H1 (cell line): ENCODE measurements at regions not wholly inside any gene's neighbourhood (a gene's known extent, or its start where the extent isn't known, plus 50 kb on each side); places are given as distances from the start of the nearest gene placed in this dataset.

Source experiments
- CTCF ChIA-PET: fragments of 300-600 bp; sonication (Branson Sonifier 250); formaldehyde crosslinking; loops from one replicate; lab custom pipeline; 2021; ENCODE audit not compliant: partially characterized antibody; lab: Charles Lee
- POLR2A ChIA-PET: fragments of 300-600 bp; sonication (Branson Sonifier 250); formaldehyde crosslinking; loops from one replicate; lab custom pipeline; 2021; ENCODE audit warnings: inconsistent platforms; ENCODE audit not compliant: partially characterized antibody; lab: Charles Lee
- DNase-seq, 2 experiments: peaks; one replicate each; pipeline versions ENCODE4 v3.0.0 to v3.0.0-alpha.2; 2010 to 2022; ENCODE audit warnings: low spot score in 2 of 2, low read depth in 1 of 2, mixed read lengths in 1 of 2
- FAIRE-seq: peaks from 2 replicates; lab custom pipeline; 2011; peaks lifted over from hg19 to GRCh38; lab: Jason Lieb, UNC
- H2AFZ ChIP-seq: 2 replicates; pipeline ENCODE4 v1.8.1; 2012; ENCODE audit warnings: low read length, inconsistent platforms
- H2AK5ac ChIP-seq: 2 replicates; pipeline ENCODE4 v1.6.1; 2013; ENCODE audit warnings: low read depth, low read length
- H2BK120ac ChIP-seq: replicated peaks from 2 replicates; pipeline ENCODE3; 2013; ENCODE audit warnings: low read depth, low read length, inconsistent platforms
- H2BK12ac ChIP-seq: 2 replicates; pipeline ENCODE4 v1.6.1; 2013; ENCODE audit warnings: low read depth, low read length
- H2BK15ac ChIP-seq: 2 replicates; pipeline ENCODE4 v1.6.1; 2013; ENCODE audit warnings: low read length
- H2BK20ac ChIP-seq: 2 replicates; pipeline ENCODE4 v1.6.1; 2013; ENCODE audit warnings: low read length
- H2BK5ac ChIP-seq: 2 replicates; pipeline ENCODE4 v1.6.1; 2013; ENCODE audit warnings: low read depth, low read length
- H3K14ac ChIP-seq: 2 replicates; pipeline ENCODE4 v1.6.1; 2013; ENCODE audit warnings: inconsistent platforms; ENCODE audit not compliant: insufficient read length
- H3K18ac ChIP-seq: 2 replicates; pipeline ENCODE4 v1.6.1; 2013; ENCODE audit warnings: low read length; ENCODE audit errors: extremely low read depth
- H3K23ac ChIP-seq: 2 replicates; pipeline ENCODE4 v1.6.1; 2013; ENCODE audit warnings: inconsistent platforms; ENCODE audit not compliant: insufficient read length
- H3K23me2 ChIP-seq: 2 replicates; pipeline ENCODE4 v1.6.1; 2013; ENCODE audit warnings: low read depth, low read length
- H3K27ac ChIP-seq: 2 replicates; pipeline ENCODE4 v1.6.1; 2011; ENCODE audit warnings: low read depth, low read length, inconsistent platforms
- H3K27me3 ChIP-seq, 4 experiments: replicated peaks in 1 of 4; 1 replicate in 1 of 4; 2 replicates in 3 of 4; pipeline versions ENCODE4 v1.6.1 to v1.8.1; 2011 to 2013; ENCODE audit warnings: low read length in 3 of 4, mild to moderate bottlenecking in 3 of 4, inconsistent platforms in 2 of 4, mixed read lengths in 2 of 4, moderate library complexity in 1 of 4; ENCODE audit not compliant: control insufficient read depth in 3 of 4, insufficient read depth in 3 of 4; ENCODE audit errors: extremely low read depth in 1 of 4
- H3K36me3 ChIP-seq, 4 experiments: 2 replicates each; pipeline versions ENCODE4 v1.6.1 to v1.8.1; 2011 to 2013; ENCODE audit warnings: mild to moderate bottlenecking in 4 of 4, low read length in 3 of 4, moderate library complexity in 2 of 4, control low read depth in 1 of 4, inconsistent platforms in 1 of 4; ENCODE audit not compliant: insufficient read depth in 4 of 4, control insufficient read depth in 2 of 4
- H3K4ac ChIP-seq: replicated peaks from 2 replicates; pipeline ENCODE3; 2013; ENCODE audit warnings: low read length, low read depth, mixed read lengths, inconsistent platforms; ENCODE audit not compliant: insufficient read length
- H3K4me1 ChIP-seq, 4 experiments: replicated peaks in 1 of 4; 1 replicate in 1 of 4; 2 replicates in 3 of 4; pipeline versions ENCODE4 v1.6.1 to v1.8.1; 2011 to 2013; ENCODE audit warnings: low read length in 3 of 4, inconsistent platforms in 2 of 4, mixed read lengths in 1 of 4; ENCODE audit not compliant: insufficient read depth in 4 of 4, control insufficient read depth in 3 of 4
- H3K4me2 ChIP-seq, 2 experiments: 2 replicates each; pipeline versions ENCODE4 v1.6.1 to v1.8.1; 2011 to 2013; ENCODE audit warnings: low read depth in 2 of 2, low read length in 2 of 2, control low read depth in 1 of 2, inconsistent platforms in 1 of 2, mild to moderate bottlenecking in 1 of 2; ENCODE audit not compliant: insufficient read depth in 1 of 2
- H3K4me3 ChIP-seq, 4 experiments: fragments of 200-600, 300-600 bp in 1 of 4; sonication (generic), shearing (Covaris generic), sonication (Bioruptor Twin) in 1 of 4; 2 replicates each; pipeline versions ENCODE4 v1.5.1 to v1.8.1; 2011 to 2016; ENCODE audit warnings: low read length in 4 of 4, low read depth in 3 of 4, control low read depth in 2 of 4, inconsistent platforms in 2 of 4, mild to moderate bottlenecking in 2 of 4, mixed read lengths in 1 of 4, moderate library complexity in 1 of 4; ENCODE audit not compliant: insufficient read depth in 2 of 4; ENCODE audit errors: extremely low read depth in 1 of 4
- H3K56ac ChIP-seq: replicated peaks from 2 replicates; pipeline ENCODE3; 2013; ENCODE audit warnings: low read depth, mild to moderate bottlenecking, mixed read lengths, low read length, inconsistent platforms; ENCODE audit not compliant: insufficient read length
- H3K79me1 ChIP-seq: 2 replicates; pipeline ENCODE4 v1.6.1; 2013; ENCODE audit warnings: low read depth, low read length, control low read depth
- H3K79me2 ChIP-seq, 2 experiments: 2 replicates each; pipeline versions ENCODE4 v1.6.1 to v1.8.1; 2012 to 2013; ENCODE audit warnings: low read length in 2 of 2, mild to moderate bottlenecking in 2 of 2, inconsistent platforms in 1 of 2; ENCODE audit not compliant: insufficient read depth in 2 of 2, control insufficient read depth in 1 of 2
- H3K9ac ChIP-seq, 4 experiments: replicated peaks in 1 of 4; 1 replicate in 1 of 4; 2 replicates in 3 of 4; pipeline versions ENCODE4 v1.6.1 to v1.8.1; 2011 to 2013; ENCODE audit warnings: low read depth in 3 of 4, low read length in 3 of 4, control low read depth in 2 of 4, mild to moderate bottlenecking in 2 of 4, moderate library complexity in 2 of 4, inconsistent platforms in 1 of 4; ENCODE audit errors: extremely low read depth in 1 of 4
- H3K9me3 ChIP-seq, 2 experiments: 2 replicates each; pipeline versions ENCODE4 v1.6.1 to v1.8.1; 2012 to 2013; ENCODE audit warnings: mild to moderate bottlenecking in 2 of 2, moderate library complexity in 2 of 2, control low read depth in 1 of 2, inconsistent platforms in 1 of 2, low read depth in 1 of 2, low read length in 1 of 2, mixed read lengths in 1 of 2; ENCODE audit not compliant: insufficient read depth in 2 of 2
- H4K20me1 ChIP-seq, 2 experiments: replicated peaks in 1 of 2; 2 replicates each; pipeline versions ENCODE3 to v1.8.1; 2011 to 2013; ENCODE audit warnings: inconsistent platforms in 2 of 2, low read length in 2 of 2, mild to moderate bottlenecking in 1 of 2; ENCODE audit not compliant: insufficient read depth in 2 of 2, control insufficient read depth in 1 of 2
- H4K5ac ChIP-seq: 2 replicates; pipeline ENCODE4 v1.6.1; 2013; ENCODE audit warnings: low read length, low read depth, mixed read lengths, inconsistent platforms; ENCODE audit not compliant: insufficient read length
- H4K8ac ChIP-seq: 2 replicates; pipeline ENCODE4 v1.8.0; 2013; ENCODE audit warnings: mild to moderate bottlenecking, moderate library complexity, low read length, inconsistent platforms; ENCODE audit not compliant: insufficient read depth; ENCODE audit errors: extremely low read depth
- H4K91ac ChIP-seq: replicated peaks from 2 replicates; pipeline ENCODE3; 2013; ENCODE audit warnings: low read length, mixed read lengths, inconsistent platforms; ENCODE audit not compliant: insufficient read length
- BACH1 ChIP-seq: IDR thresholded peaks from 2 replicates; pipeline ENCODE4 v1.6.1; 2012; ENCODE audit warnings: low read length, improper control_type of control experiment
- CEBPB ChIP-seq: IDR thresholded peaks from 2 replicates; pipeline ENCODE4 v1.6.1; 2012; ENCODE audit warnings: low read depth, low read length
- CHD1 ChIP-seq: IDR thresholded peaks from 2 replicates; pipeline ENCODE4 v1.6.1; 2012; ENCODE audit warnings: low read depth, low read length, improper control_type of control experiment
- JUND ChIP-seq: IDR thresholded peaks from 2 replicates; pipeline ENCODE4 v1.6.1; 2011; ENCODE audit warnings: mild to moderate bottlenecking, improper control_type of control experiment, low read length
- MAFK ChIP-seq: IDR thresholded peaks from 2 replicates; pipeline ENCODE4 v1.6.1; 2012; ENCODE audit warnings: low read depth, mild to moderate bottlenecking, improper control_type of control experiment, low read length
- MAX ChIP-seq: IDR thresholded peaks from 2 replicates; pipeline ENCODE4 v1.6.1; 2012; ENCODE audit warnings: inconsistent platforms
- POLR2A ChIP-seq, 2 experiments: IDR thresholded peaks; 1 replicate in 1 of 2; 2 replicates in 1 of 2; pipeline ENCODE4 v1.6.1; 2011; ENCODE audit warnings: low read depth in 2 of 2, low read length in 2 of 2, mild to moderate bottlenecking in 2 of 2; ENCODE audit errors: control extremely low read depth in 1 of 2
- SP4 ChIP-seq: IDR thresholded peaks from 2 replicates; pipeline ENCODE4 v1.6.1; 2012; ENCODE audit warnings: low read length, inconsistent platforms
- YY1 ChIP-seq: IDR thresholded peaks from 2 replicates; pipeline ENCODE4 v1.6.1; 2011; ENCODE audit warnings: low read depth, mild to moderate bottlenecking, low read length
- WGBS, 2 experiments: shearing (Covaris generic) in 1 of 2; methylation state at CpG; one replicate each; pipeline versions ENCODE4 v1.1.6 to v1.1.7; 2013 to 2015; ENCODE audit warnings: low lambda C conversion rate in 2 of 2, mixed read lengths in 2 of 2, inconsistent platforms in 1 of 2, low coverage in 1 of 2, missing lambda C conversion rate in 1 of 2; ENCODE audit not compliant: insufficient replicate concordance in 2 of 2, insufficient coverage in 1 of 2, insufficient read length in 1 of 2; ENCODE audit errors: extremely low coverage in 1 of 2, missing lambda C conversion rate in 1 of 2; 5-methylcytosine and 5-hydroxymethylcytosine counted together

- H3K4ac ChIP-seq = no peak overlapping the region
- no peak overlapping the region for H2BK20ac ChIP-seq
- ChIA-PET CTCF (no interaction called here), POLR2A (no interaction called here)
- no peak overlapping the region for H2BK5ac ChIP-seq
- no peak overlapping the region for H2BK12ac ChIP-seq
- no peak overlapping the region for H3K4me2 ChIP-seq
- H4K20me1 ChIP-seq = no peaks in the 10 kb centered on the region
- no peak overlapping the region for H3K9ac ChIP-seq
- H2AK5ac ChIP-seq = no peak overlapping the region
- no peak overlapping the region for H4K91ac ChIP-seq
- no peak overlapping the region for H3K56ac ChIP-seq
- H3K4me3 ChIP-seq = no peak overlapping the region
- no peaks in the 10 kb centered on the region for H3K79me1 ChIP-seq
- H3K79me2 ChIP-seq = no peaks in the 10 kb centered on the region
- no peaks in the 10 kb centered on the region for H3K27me3 ChIP-seq
- DNase-seq (no peak), FAIRE-seq (no peak)
- H3K27ac ChIP-seq = no peak overlapping the region
- H4K8ac ChIP-seq = no peak overlapping the region
- H4K5ac ChIP-seq = no peak overlapping the region
- H3K23ac ChIP-seq = no peak overlapping the region
- H2BK120ac ChIP-seq = no peak overlapping the region
- no peak overlapping the region for H2BK15ac ChIP-seq
- H3K9me3 ChIP-seq = no peaks in the 10 kb centered on the region
- no peaks in the 10 kb centered on the region for H3K23me2 ChIP-seq
- no peaks in the 10 kb centered on the region for H3K4me1 ChIP-seq
- no peak overlapping the region for H3K14ac ChIP-seq
- H2AFZ ChIP-seq = no peak overlapping the region
- H3K18ac ChIP-seq = no peak overlapping the region
- H3K36me3 ChIP-seq = no peaks in the 10 kb centered on the region
- 98% methylated on average over 4 of the region's 4 CpGs; no CpG with 5 or more reads in 1 of the 2 experiments for WGBS, 2 experiments
- TF ChIP-seq CHD1 (no peak), SP4 (no peak), YY1 (no peak), JUND (no peak), BACH1 (no peak), MAFK (no peak), MAX (no peak), POLR2A (IDR thresholded peaks at IDR 0.05; ENCODE audit: control extremely low read depth in 1 of 2, low read depth in 2 of 2, low read length in 2 of 2) (no peak), CEBPB (no peak)
Measured at GRCh38 chr4:45467157-45467556, 656.7 kb downstream of the GABRG1 start.
